Glutamatergic neuron (in vitro differentiated cells): ENCODE measurements at regions not wholly inside any gene's neighbourhood (a gene's known extent, or its start where the extent isn't known, plus 50 kb on each side); places are given as distances from the start of the nearest gene placed in this dataset.

Experiments used
- DNase-seq: peaks from one replicate; pipeline ENCODE4 v3.0.0; 2022
- H3K27ac Mint-ChIP-seq: one replicate; pipeline ENCODE4 v1.8.0; 2020; ENCODE audit warnings: mild to moderate bottlenecking, mixed read lengths, inconsistent platforms; ENCODE audit not compliant: unreplicated experiment
- H3K27me3 Mint-ChIP-seq: one replicate; pipeline ENCODE4 v1.8.0; 2020; ENCODE audit warnings: mild to moderate bottlenecking, moderate library complexity, mixed read lengths, inconsistent platforms; ENCODE audit not compliant: unreplicated experiment
- H3K36me3 Mint-ChIP-seq: one replicate; pipeline ENCODE4 v1.8.0; 2020; ENCODE audit warnings: mild to moderate bottlenecking, mixed read lengths, inconsistent platforms; ENCODE audit not compliant: unreplicated experiment
- H3K4me1 Mint-ChIP-seq: one replicate; pipeline ENCODE4 v1.8.0; 2020; ENCODE audit warnings: mild to moderate bottlenecking, low read depth, mixed read lengths, inconsistent platforms; ENCODE audit not compliant: unreplicated experiment
- H3K4me3 Mint-ChIP-seq: one replicate; pipeline ENCODE4 v1.8.0; 2020; ENCODE audit warnings: mild to moderate bottlenecking, mixed read lengths, inconsistent platforms; ENCODE audit not compliant: unreplicated experiment
- H3K9me3 Mint-ChIP-seq: one replicate; pipeline ENCODE4 v1.8.0; 2020; ENCODE audit warnings: mild to moderate bottlenecking, moderate library complexity, mixed read lengths, inconsistent platforms; ENCODE audit not compliant: unreplicated experiment
- CTCF ChIP-seq: fragments of 200-600 bp; sonication (generic); IDR thresholded peaks from one replicate; pipeline ENCODE4 v1.5.0; 2021; ENCODE audit not compliant: partially characterized antibody, unreplicated experiment

- Mint-ChIP-seq H3K27ac (no peak overlapping the region), H3K4me1 (peaks cover 2% of the 10 kb centered on the region), H3K9me3 (no peaks in the 10 kb centered on the region), H3K36me3 (no peaks in the 10 kb centered on the region), H3K4me3 (no peak overlapping the region), H3K27me3 (no peaks in the 10 kb centered on the region)
- no peak for DNase-seq
- no peak for TF ChIP-seq CTCF
Measured at GRCh38 chr9:78547831-78548230, 250.9 kb downstream of the PSAT1 start.

GRCh38 chr9:78548670-78549069 lies 251.7 kb downstream of the PSAT1 start:
- Mint-ChIP-seq H3K9me3 (no peaks in the 10 kb centered on the region), H3K36me3 (no peaks in the 10 kb centered on the region), H3K27me3 (no peaks in the 10 kb centered on the region), H3K27ac (no peak overlapping the region), H3K4me3 (no peak overlapping the region), H3K4me1 (no peaks in the 10 kb centered on the region)
- DNase-seq = no peak
- no peak for TF ChIP-seq CTCF

GRCh38 chr9:78549711-78550110 lies 252.8 kb downstream of the PSAT1 start:
- Mint-ChIP-seq H3K9me3 (no peaks in the 10 kb centered on the region), H3K27me3 (no peaks in the 10 kb centered on the region), H3K27ac (no peak overlapping the region), H3K4me3 (no peak overlapping the region), H3K36me3 (no peaks in the 10 kb centered on the region), H3K4me1 (no peaks in the 10 kb centered on the region)
- DNase-seq = no peak
- TF ChIP-seq CTCF = no peak

DNA sequence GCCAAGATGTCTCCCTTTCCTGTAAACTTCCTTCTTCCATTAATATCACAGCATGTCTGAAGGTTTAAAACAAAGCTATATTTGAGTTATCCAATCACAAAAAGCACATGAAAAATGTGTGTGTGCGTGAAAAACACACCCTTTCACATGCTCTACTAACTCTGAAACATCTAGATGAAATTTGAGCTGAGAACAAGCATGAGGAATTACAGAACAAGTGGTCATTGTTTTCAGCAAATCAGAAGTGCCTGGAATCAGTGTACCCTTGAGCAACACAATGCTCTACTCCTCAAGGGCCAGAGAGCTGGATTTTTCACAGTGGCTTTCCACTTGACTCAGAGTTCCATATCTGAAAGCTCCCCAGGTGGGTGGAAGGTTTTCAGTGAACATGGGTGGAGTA lies 255.9 kb downstream of the PSAT1 start:
- Mint-ChIP-seq H3K36me3 (no peaks in the 10 kb centered on the region), H3K4me3 (no peak overlapping the region), H3K27ac (no peak overlapping the region), H3K4me1 (no peaks in the 10 kb centered on the region), H3K9me3 (no peaks in the 10 kb centered on the region), H3K27me3 (no peaks in the 10 kb centered on the region)
- TF ChIP-seq CTCF = no peak
- no peak for DNase-seq

- Mint-ChIP-seq H3K27ac (no peak overlapping the region), H3K9me3 (no peaks in the 10 kb centered on the region), H3K27me3 (no peaks in the 10 kb centered on the region), H3K4me1 (no peaks in the 10 kb centered on the region), H3K36me3 (no peaks in the 10 kb centered on the region), H3K4me3 (no peak overlapping the region)
- no peak for DNase-seq
- no peak for TF ChIP-seq CTCF
Measured at GRCh38 chr9:78557540-78557939, 260.6 kb downstream of the PSAT1 start.
